K562 (cell line): ENCODE measurements at regions not wholly inside any gene's neighbourhood (a gene's known extent, or its start where the extent isn't known, plus 50 kb on each side); places are given as distances from the start of the nearest gene placed in this dataset.

ENCODE experiments used
- ATAC-seq: fragments of 200-7000 bp; cut with Tn5 transposase; 3 replicates; pipeline ENCODE4 v1.9.1; 2020; ENCODE audit warnings: moderate library complexity
- BruUV-seq: library from RNA; stranded (reverse); fragments of 400-500 nt; replicated peaks from 2 replicates; lab custom pipeline; 2021; lab: Mats Ljungman, UMichigan
- CTCF ChIA-PET: fragments of 300-600 bp; formaldehyde crosslinking; extraction: SDS; loops from one replicate; lab custom pipeline; 2021; ENCODE audit warnings: low intra/inter-chr PET ratio; lab: Yijun Ruan, JAX
- POLR2A ChIA-PET: fragments of 300-600, 350-650 bp; sonication (Branson Sonifier 250); formaldehyde crosslinking; extraction: SDS; loops from one replicate; lab custom pipeline; 2021; ENCODE audit warnings: antibody characterized with exemption, inconsistent platforms; lab: Yijun Ruan, JAX
- DNase-seq, 4 experiments: peaks; one replicate each; pipeline versions ENCODE4 v3.0.0 to v3.0.0-alpha.2; 2011 to 2018; ENCODE audit warnings: low spot score in 3 of 4, mixed read lengths in 3 of 4; ENCODE audit errors: extremely low read depth in 1 of 4
- FAIRE-seq: peaks from 2 replicates; lab custom pipeline; 2011; peaks lifted over from hg19 to GRCh38; lab: Jason Lieb, UNC
- H2AFZ ChIP-seq: 2 replicates; pipeline ENCODE4 v1.6.0; 2011; ENCODE audit warnings: low read depth, low read length, control low read depth, inconsistent platforms
- H3K27ac ChIP-seq: fragments of 200-600 bp; 3 replicates; pipeline ENCODE4 v1.8.0; 2011; ENCODE audit warnings: low read depth, mild to moderate bottlenecking, control low read depth, inconsistent platforms, low read length, moderate library complexity, mixed read lengths; ENCODE audit errors: extremely low read depth
- H3K27me3 ChIP-seq, 2 experiments: fragments of 300-600 bp in 1 of 2; 2 replicates in 1 of 2; 3 replicates in 1 of 2; pipeline versions ENCODE4 v1.6.0 to v1.8.0; 2011; ENCODE audit warnings: inconsistent platforms in 2 of 2, low read length in 2 of 2, mild to moderate bottlenecking in 1 of 2, mixed read lengths in 1 of 2, moderate library complexity in 1 of 2; ENCODE audit not compliant: control insufficient read depth in 2 of 2, insufficient read depth in 2 of 2
- H3K36me3 ChIP-seq: fragments of 300-600 bp; 3 replicates; pipeline ENCODE4 v1.8.0; 2011; ENCODE audit warnings: mild to moderate bottlenecking, low read length, inconsistent platforms; ENCODE audit not compliant: control insufficient read depth, insufficient read depth
- H3K4me1 ChIP-seq, 2 experiments: fragments of 200-600 bp in 1 of 2; replicated peaks in 1 of 2; 2 replicates in 1 of 2; 3 replicates in 1 of 2; pipeline versions ENCODE4 v1.5.1 to v1.8.0; 2011; ENCODE audit warnings: inconsistent platforms in 2 of 2, low read length in 2 of 2, mild to moderate bottlenecking in 1 of 2, mixed read lengths in 1 of 2, moderate library complexity in 1 of 2; ENCODE audit not compliant: control insufficient read depth in 2 of 2, insufficient read depth in 2 of 2
- H3K4me2 ChIP-seq: 2 replicates; pipeline ENCODE4 v1.6.1; 2011; ENCODE audit warnings: low read length, control low read depth, inconsistent platforms, mixed read lengths; ENCODE audit not compliant: insufficient read depth
- H3K4me3 ChIP-seq: fragments of 200-600 bp; sonication (generic), shearing (Covaris generic); 2 replicates; pipeline ENCODE4 v1.5.1; 2016; ENCODE audit warnings: control low read depth, inconsistent platforms
- H3K79me2 ChIP-seq: fragments of 200-600 bp; 3 replicates; pipeline ENCODE4 v1.8.0; 2011; ENCODE audit warnings: low read length, inconsistent platforms; ENCODE audit not compliant: control insufficient read depth, insufficient read depth
- H3K9ac ChIP-seq, 2 experiments: 2 replicates each; pipeline versions ENCODE4 v1.6.0 to v1.6.1; 2011; ENCODE audit warnings: low read depth in 2 of 2, low read length in 2 of 2, control low read depth in 1 of 2, inconsistent platforms in 1 of 2, mild to moderate bottlenecking in 1 of 2, mixed read lengths in 1 of 2; ENCODE audit not compliant: insufficient read depth in 1 of 2
- H3K9me1 ChIP-seq: one replicate; pipeline ENCODE4 v1.6.0; 2011; ENCODE audit warnings: inconsistent platforms, mild to moderate bottlenecking, low read length, moderate library complexity; ENCODE audit not compliant: control insufficient read depth, insufficient read depth
- H3K9me3 ChIP-seq: replicated peaks from 2 replicates; pipeline ENCODE4 v1.5.1; 2011; ENCODE audit warnings: low read depth, low read length, inconsistent platforms; ENCODE audit not compliant: control insufficient read depth, insufficient read depth
- H4K20me1 ChIP-seq: replicated peaks from 2 replicates; pipeline ENCODE4 v1.6.1; 2011; ENCODE audit warnings: low read length, inconsistent platforms, mixed read lengths; ENCODE audit not compliant: control insufficient read depth, insufficient read depth
- CBFA2T2 ChIP-seq: fragments of 450-650 bp; conservative IDR thresholded peaks from 2 replicates; pipeline ENCODE4 v1.6.1; 2017; ENCODE audit warnings: mild to moderate bottlenecking
- CBX1 ChIP-seq: sonication (generic); IDR thresholded peaks from 2 replicates; pipeline ENCODE4 v1.6.1; 2016; ENCODE audit warnings: antibody characterized with exemption, low read depth, mild to moderate bottlenecking
- EGR1 ChIP-seq: fragments of 450-650 bp; conservative IDR thresholded peaks from 2 replicates; pipeline ENCODE4 v1.6.1; 2017; ENCODE audit warnings: mild to moderate bottlenecking
- ESRRA ChIP-seq: fragments of 450-650 bp; IDR thresholded peaks from 2 replicates; pipeline ENCODE4 v1.6.1; 2014; ENCODE audit warnings: low read depth, mild to moderate bottlenecking, moderate library complexity, borderline replicate concordance
- FOSL1 ChIP-seq: fragments of 200-800 bp; sonication (Bioruptor generic); conservative IDR thresholded peaks from 2 replicates; pipeline ENCODE4 v1.6.1; 2016; ENCODE audit warnings: missing genetic modification characterization, missing compliant biosample characterization
- HCFC1 ChIP-seq: IDR thresholded peaks from 2 replicates; pipeline ENCODE4 v1.6.1; 2012; ENCODE audit warnings: low read depth, low read length, improper control_type of control experiment
- PHF21A ChIP-seq: fragments of 450-650 bp; IDR thresholded peaks from 2 replicates; pipeline ENCODE4 v1.6.1; 2017; ENCODE audit warnings: low read depth, borderline replicate concordance
- SRSF1 ChIP-seq: fragments of 200-400 bp; formaldehyde crosslinking; IDR thresholded peaks from 2 replicates; pipeline ENCODE4 v1.6.1; 2017; ENCODE audit warnings: mild to moderate bottlenecking, low read depth, low read length, moderate library complexity
- ZNF408 ChIP-seq: fragments of 250-450 bp; sonication (Bioruptor Pico); IDR thresholded peaks from 2 replicates; pipeline ENCODE4 v1.4.0; 2020; ENCODE audit warnings: low read depth, mild to moderate bottlenecking, moderate library complexity
- ZNF780A ChIP-seq: fragments of 250-450 bp; sonication (Bioruptor Pico); IDR thresholded peaks from 2 replicates; pipeline ENCODE4 v1.5.0; 2021; ENCODE audit warnings: mild to moderate bottlenecking
- WGBS: fragments of 100-300 bp; shearing (Covaris generic); methylation state at CpG from one replicate; pipeline ENCODE4 v1.1.6; 2016; ENCODE audit warnings: low coverage, mixed read lengths; ENCODE audit not compliant: insufficient coverage; ENCODE audit errors: missing lambda C conversion rate; 5-methylcytosine and 5-hydroxymethylcytosine counted together
- in situ Hi-C: fragments of 300-500 bp; cut with MboI; formaldehyde crosslinking; loops from 4 replicates; pipeline ENCODE4 v1.15.0; 2018; ENCODE audit warnings: inconsistent platforms, mixed read lengths
- intact Hi-C: fragments of 100-400 bp; cut with micrococcal nuclease; formaldehyde crosslinking; loops from 2 replicates; pipeline ENCODE4 v1.14.2; 2022
- TF ChIP-seq, protein P1 (sequence below): fragments of 250-450 bp; sonication (Bioruptor Pico); IDR thresholded peaks from 2 replicates; pipeline ENCODE4 v1.5.0; 2021; ENCODE audit warnings: mild to moderate bottlenecking, moderate library complexity
- TF ChIP-seq, protein P2 (sequence below): fragments of 450-650 bp; IDR thresholded peaks from 2 replicates; pipeline ENCODE4 v1.6.1; 2016; ENCODE audit warnings: borderline replicate concordance
- TF ChIP-seq, protein P3 (sequence below): IDR thresholded peaks from 2 replicates; pipeline ENCODE4 v1.6.1; 2016; ENCODE audit warnings: missing genetic modification characterization, missing compliant biosample characterization
- TF ChIP-seq, protein P4 (sequence below): IDR thresholded peaks from 3 replicates; pipeline ENCODE4 v1.6.1; 2011; ENCODE audit warnings: borderline replicate concordance, mild to moderate bottlenecking, moderate library complexity; ENCODE audit not compliant: insufficient read length; ENCODE audit errors: extremely low read depth

DNA sequence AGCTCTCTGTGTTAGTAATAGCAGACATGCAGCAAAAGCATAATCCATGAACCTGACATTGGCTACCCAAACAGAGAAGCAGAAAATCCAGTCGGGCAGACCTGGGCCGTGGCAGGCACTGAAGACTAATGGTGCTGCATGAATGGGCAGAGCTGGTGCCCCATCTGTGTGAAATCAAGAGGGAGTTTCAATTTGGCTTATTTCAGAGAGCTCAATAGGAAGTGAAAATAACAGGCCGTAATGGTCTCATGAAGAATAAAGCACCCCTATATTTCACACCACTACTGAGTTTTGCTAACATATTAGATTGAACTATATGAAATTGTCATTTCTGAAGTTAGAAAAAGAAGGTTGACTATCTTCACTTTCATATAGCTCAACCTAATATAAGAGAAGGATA, 149.7 kb downstream of the ENC1 start:
- no peak overlapping the region for H3K9ac ChIP-seq
- ChIA-PET CTCF (no interaction called here), POLR2A (interaction anchor here (1.2 kb wide), 1 partner anchor 9 kb away, joined by 5 read pairs; no protein-coding TSS in a partner anchor)
- TF ChIP-seq, protein P1, sequence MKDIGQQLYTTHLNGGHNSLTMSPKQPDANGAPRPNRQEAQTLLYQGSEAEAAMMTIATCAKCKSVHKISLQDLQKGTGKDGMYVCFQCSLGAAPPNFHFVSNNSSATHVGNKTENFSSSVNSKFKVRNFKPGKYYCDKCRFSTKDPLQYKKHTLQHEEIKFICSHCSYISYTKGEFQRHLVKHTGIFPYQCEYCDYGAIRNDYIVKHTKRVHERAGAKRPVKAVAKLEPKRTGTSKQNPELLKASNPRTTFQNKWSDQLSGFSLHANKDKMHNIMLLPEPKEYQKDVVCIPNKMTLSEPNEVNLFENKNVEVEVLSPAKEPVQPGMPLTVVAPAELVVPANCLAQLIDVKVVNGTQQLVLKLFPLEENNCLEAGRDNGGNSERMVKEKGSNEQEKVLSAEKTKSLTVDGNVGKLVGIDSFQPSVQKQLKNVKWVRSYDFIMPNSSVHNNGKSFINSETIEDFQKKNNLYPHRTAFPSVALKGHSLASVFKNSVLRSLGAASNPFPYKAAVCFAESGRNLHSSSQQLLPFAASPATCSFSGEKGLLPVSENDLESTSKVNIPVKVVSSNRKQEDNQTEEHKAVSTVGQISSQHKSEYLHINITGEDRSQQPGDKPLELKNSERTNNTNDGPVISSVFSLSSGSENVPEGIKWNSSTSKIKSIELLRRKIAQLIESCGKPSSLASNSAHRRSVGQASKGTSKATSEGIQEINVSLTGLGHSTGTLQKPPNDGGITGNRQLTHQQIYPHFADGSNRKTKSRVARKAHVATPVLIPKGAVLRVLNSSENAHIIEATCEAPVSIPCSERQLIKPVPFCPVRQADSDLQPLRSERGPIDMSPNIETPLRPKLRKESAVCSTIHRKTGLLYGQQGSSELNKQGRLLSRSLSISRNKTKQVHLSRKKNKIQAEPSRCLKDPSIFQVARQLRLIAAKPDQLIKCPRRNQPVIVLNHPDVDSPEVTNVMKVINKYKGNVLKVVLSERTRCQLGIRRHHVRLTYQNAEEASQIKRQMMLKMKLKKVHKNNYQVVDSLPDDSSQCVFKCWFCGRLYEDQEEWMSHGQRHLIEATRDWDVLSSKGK (CRISPR knock-in tag), result no peak
- no peak for TF ChIP-seq CBX1
- TF ChIP-seq, protein P2, sequence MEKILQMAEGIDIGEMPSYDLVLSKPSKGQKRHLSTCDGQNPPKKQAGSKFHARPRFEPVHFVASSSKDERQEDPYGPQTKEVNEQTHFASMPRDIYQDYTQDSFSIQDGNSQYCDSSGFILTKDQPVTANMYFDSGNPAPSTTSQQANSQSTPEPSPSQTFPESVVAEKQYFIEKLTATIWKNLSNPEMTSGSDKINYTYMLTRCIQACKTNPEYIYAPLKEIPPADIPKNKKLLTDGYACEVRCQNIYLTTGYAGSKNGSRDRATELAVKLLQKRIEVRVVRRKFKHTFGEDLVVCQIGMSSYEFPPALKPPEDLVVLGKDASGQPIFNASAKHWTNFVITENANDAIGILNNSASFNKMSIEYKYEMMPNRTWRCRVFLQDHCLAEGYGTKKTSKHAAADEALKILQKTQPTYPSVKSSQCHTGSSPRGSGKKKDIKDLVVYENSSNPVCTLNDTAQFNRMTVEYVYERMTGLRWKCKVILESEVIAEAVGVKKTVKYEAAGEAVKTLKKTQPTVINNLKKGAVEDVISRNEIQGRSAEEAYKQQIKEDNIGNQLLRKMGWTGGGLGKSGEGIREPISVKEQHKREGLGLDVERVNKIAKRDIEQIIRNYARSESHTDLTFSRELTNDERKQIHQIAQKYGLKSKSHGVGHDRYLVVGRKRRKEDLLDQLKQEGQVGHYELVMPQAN, result no peak
- no peak for TF ChIP-seq ZNF780A (CRISPR knock-in tag)
- TF ChIP-seq, protein P3, sequence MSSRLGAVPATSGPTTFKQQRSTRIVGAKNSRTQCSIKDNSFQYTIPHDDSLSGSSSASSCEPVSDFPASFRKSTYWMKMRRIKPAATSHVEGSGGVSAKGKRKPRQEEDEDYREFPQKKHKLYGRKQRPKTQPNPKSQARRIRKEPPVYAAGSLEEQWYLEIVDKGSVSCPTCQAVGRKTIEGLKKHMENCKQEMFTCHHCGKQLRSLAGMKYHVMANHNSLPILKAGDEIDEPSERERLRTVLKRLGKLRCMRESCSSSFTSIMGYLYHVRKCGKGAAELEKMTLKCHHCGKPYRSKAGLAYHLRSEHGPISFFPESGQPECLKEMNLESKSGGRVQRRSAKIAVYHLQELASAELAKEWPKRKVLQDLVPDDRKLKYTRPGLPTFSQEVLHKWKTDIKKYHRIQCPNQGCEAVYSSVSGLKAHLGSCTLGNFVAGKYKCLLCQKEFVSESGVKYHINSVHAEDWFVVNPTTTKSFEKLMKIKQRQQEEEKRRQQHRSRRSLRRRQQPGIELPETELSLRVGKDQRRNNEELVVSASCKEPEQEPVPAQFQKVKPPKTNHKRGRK (tag), result no peak
- TF ChIP-seq EGR1, result no peak
- TF ChIP-seq CBFA2T2, result no peak
- TF ChIP-seq ESRRA, result no peak
- TF ChIP-seq HCFC1, result no peak
- TF ChIP-seq ZNF408 (CRISPR knock-in tag), result no peak
- no peak for TF ChIP-seq PHF21A
- TF ChIP-seq, protein P4, sequence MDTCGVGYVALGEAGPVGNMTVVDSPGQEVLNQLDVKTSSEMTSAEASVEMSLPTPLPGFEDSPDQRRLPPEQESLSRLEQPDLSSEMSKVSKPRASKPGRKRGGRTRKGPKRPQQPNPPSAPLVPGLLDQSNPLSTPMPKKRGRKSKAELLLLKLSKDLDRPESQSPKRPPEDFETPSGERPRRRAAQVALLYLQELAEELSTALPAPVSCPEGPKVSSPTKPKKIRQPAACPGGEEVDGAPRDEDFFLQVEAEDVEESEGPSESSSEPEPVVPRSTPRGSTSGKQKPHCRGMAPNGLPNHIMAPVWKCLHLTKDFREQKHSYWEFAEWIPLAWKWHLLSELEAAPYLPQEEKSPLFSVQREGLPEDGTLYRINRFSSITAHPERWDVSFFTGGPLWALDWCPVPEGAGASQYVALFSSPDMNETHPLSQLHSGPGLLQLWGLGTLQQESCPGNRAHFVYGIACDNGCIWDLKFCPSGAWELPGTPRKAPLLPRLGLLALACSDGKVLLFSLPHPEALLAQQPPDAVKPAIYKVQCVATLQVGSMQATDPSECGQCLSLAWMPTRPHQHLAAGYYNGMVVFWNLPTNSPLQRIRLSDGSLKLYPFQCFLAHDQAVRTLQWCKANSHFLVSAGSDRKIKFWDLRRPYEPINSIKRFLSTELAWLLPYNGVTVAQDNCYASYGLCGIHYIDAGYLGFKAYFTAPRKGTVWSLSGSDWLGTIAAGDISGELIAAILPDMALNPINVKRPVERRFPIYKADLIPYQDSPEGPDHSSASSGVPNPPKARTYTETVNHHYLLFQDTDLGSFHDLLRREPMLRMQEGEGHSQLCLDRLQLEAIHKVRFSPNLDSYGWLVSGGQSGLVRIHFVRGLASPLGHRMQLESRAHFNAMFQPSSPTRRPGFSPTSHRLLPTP, result no peak
- TF ChIP-seq SRSF1, result no peak
- TF ChIP-seq FOSL1 (tag), result no peak

More for the DNA sequence above, 149.7 kb downstream of the ENC1 start:
- no peak overlapping the region; the same call in 1 of the 2 replicates for H2AFZ ChIP-seq
- DNase-seq (no peak), FAIRE-seq (no peak), ATAC-seq (no peak)
- H3K4me1 ChIP-seq, result no peaks in the 10 kb centered on the region
- in situ Hi-C loops, result no loop called here
- no peak overlapping the region for H3K4me2 ChIP-seq
- intact Hi-C loops, result no loop called here
- no peaks in the 10 kb centered on the region for H4K20me1 ChIP-seq
- no TSS peak for BruUV-seq
- H3K27ac ChIP-seq, result no peak overlapping the region
- H3K4me3 ChIP-seq, result no peak overlapping the region
- H3K36me3 ChIP-seq, result no peaks in the 10 kb centered on the region
- no peaks in the 10 kb centered on the region for H3K27me3 ChIP-seq
- 3% methylated on average over 3 of the region's 3 CpGs for WGBS
- no peaks in the 10 kb centered on the region for H3K79me2 ChIP-seq
- H3K9me3 ChIP-seq, result no peaks in the 10 kb centered on the region
- H3K9me1 ChIP-seq, result no peaks in the 10 kb centered on the region
